NCI-H2171 treated with DMSO at 0.1 percent for 48 hours (cell line): ENCODE measurements at regions not wholly inside any gene's neighbourhood (a gene's known extent, or its start where the extent isn't known, plus 50 kb on each side); places are given as distances from the start of the nearest gene placed in this dataset.

Experiments used
- DNase-seq: peaks from one replicate; lab custom pipeline; 2025; lab: John Stamatoyannopoulos, UW

DNA sequence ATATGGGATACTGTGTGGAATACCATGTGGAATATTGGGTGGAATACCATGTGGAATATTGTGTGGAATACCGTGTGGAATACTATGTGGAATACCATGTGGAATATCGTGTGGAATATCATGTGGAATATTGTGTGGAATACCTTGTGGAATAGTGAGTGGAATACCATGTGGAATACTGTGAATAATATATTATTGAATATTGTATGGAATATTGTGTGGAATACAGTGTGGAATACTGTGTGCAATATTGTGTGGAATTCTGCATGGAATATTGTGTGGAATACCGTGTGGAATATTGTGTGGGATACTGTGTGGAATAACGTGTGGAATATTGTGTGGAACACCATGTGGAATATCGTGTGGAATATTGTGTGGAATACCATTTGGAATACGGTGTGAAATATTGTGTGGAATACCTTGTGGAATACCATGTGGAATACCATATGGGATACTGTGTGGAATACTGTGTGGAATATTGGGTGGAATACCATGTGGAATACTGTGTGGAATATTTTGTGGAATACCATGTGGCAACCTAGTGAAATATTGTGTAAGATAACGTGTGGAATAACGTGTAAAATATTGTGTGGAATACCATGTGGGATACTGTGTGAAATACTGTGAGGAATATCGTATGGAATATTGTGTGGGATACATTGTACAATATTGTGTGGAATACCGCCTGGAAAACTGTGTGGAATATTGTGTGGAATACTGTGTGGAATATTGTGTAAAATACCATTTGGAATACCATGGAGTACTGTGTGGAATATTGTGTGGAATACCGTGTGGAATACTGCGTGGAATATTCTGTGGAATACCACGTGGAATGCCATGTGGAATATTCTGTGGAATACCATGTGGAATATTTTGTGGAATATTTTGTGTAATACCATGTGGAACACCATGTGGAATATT, 133.9 kb upstream of the CHST15 start:
- no peak for DNase-seq

DNA sequence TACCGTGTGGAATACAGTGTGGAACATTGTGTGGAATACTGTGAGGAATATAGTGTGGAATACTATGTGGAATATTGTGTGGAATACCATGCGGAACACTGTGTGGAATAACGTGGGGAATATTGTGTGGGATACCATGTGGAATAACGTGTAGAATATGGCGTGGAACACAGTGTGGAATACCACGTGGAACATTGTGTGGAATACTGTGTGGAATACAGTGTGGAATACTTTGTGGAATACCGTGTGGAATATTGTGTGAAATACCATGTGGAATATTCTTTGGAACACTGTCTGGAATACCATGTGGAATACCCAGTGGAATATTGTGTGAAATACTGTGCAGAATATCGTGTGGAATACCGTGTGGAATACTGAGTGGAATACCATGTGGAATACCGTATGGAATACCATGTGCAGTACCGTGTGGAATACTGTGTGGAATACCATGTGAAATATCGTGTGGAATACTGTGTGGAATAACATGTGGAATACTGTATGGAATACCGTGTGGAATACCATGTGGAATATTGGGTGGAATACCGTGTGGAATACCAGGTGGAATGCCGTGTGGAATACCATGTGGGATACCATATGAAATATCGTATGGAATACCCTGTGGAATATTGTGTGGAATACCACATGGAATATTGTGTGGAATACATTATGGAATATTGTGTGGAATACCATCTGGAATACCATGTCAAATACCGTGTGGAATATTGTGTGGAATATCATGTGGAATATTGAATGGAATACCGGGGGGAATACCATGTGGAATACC, 133.1 kb upstream of the CHST15 start:
- no peak for DNase-seq

DNA sequence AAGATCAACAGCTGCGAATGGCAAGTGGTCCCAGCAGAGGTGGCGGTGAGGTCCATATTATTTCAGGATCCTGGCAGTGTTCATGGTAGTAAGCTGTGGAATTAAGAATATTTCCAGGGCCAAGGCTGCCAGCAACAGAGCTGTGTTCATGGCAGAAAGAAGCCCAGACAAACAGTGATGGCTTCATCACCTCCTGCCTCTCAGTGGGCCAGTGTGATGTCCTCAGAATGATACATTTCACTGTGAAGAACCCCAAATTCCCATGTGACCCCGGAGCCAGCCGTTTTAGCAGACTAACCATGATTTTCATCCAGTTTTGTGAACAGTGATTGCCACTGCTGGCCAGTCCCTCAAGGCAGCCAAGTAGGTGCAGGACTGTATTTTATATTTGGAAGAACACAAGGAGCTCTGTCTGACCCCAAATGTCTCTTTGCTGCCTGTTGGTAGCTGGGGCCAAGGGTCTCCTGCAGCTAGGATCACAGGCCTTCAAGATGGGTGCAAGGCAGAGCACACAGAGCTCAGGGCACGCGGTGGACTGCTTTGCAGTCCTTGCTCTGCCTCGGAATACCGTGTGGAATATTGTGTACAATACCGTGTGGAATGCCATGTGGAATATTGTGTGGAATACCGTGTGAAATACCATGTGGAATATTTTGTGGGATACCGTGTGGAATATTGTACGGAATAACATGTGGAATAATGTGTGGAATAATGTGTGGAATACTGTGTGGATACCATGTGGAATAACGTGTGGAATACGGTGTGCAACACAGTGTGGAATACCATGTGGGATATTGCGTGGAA, 132.3 kb upstream of the CHST15 start:
- DNase-seq = no peak

DNA sequence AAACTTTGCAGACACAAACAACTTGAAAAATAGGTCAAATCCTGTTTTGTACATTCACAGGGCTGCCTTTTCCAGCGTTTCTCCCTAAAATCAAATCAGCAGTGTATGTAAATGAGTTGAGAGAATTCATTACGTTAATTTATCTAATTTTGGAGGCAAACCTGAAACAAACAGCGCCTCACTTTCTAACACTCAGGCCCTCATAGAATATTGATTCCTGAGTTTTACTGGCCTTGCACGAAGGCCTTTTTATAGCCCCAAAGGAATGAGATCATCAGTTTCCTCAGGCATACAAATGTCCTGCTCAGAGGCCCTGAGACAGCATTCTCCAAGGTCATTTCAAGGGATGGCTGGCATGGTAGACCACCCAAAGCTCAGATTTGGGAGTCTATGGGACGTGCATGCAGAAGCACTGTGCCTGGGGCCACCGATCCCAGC, 131.7 kb upstream of the CHST15 start:
- DNase-seq = no peak

DNA sequence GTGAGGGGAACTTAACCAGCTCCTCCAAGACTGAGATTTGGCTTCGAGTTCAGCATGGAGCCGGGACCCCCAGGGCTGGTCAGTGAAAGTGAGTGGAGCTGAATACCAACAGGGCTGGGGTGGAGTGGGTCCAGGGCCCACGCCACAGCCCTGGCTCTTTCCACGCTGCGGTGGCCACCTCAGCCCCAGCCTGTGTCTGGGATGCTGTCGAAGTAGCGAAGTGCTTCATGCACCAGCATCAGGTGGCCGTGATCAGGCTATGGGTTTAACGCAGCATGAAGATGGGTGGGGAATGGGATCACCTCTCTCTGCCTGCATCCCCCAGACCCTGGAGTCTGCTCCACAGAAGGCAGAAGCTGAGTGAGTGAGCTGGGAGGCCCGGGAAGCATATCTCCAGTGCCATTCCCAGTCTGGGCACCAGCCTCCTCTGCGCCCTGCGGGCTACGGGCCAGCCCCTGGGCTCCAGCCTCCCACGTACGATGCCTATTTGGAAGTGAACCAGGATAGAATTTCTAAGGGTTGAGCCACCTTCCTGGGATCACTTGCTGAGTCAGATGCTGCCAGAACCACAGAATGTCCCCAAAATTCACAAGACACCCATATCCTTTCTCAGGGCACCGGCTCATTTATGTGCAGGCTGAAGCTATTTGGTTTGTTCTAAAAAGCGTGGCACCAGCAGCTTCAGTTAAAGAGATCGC, 131.1 kb upstream of the CHST15 start:
- no peak for DNase-seq

DNA sequence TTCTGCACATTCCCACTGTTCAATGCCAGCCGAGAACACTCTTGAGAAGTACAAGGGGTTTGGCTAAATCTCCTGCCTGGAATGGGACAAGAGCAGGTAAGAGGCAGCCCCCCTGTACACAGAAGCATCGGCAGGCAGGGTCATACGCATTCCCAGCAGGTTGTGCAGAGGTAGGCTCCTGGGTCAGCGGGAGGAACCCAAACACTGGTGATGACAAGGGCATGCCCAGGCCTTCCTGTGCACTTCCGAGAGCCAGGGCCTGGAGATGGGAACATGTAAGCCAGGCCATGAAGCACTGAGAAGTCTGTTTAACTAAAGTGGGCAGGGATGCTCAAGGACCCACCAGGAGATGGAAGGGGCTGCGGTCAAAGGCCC, 130.3 kb upstream of the CHST15 start:
- no peak for DNase-seq

DNA sequence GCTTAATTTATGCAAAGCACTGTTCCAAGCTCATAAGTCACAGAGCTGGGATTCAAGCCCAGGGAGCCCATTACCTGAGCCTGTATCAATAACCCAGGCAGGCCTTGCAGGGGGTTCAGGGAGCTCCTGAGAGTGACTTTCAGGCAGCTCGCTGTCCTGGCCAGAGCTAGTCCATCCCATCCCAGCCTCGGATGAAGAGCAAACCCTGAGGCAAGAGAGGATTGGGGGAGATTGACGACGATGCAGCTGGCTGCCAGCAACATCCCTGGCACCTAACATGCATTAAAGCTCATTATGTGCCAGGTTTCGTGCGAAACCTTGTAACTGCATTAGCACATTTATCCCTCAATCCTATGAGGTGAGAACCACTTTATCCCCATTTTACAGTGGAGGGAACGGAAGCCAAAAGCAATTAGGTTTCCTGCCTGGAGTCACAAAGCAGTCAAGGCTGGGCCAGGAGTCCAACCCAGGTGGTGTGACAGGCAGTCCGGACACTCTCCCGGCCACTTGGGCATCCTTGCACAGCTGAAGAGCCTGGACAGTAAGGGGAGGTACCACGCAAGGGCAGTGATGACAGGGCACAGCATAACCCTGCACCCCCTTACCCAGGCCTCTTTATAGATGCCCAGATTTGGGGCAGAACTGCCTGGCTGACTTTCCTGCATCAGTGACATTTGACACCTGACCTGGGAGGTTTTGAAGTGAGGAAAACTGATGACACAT, 129.8 kb upstream of the CHST15 start:
- DNase-seq = no peak

DNA sequence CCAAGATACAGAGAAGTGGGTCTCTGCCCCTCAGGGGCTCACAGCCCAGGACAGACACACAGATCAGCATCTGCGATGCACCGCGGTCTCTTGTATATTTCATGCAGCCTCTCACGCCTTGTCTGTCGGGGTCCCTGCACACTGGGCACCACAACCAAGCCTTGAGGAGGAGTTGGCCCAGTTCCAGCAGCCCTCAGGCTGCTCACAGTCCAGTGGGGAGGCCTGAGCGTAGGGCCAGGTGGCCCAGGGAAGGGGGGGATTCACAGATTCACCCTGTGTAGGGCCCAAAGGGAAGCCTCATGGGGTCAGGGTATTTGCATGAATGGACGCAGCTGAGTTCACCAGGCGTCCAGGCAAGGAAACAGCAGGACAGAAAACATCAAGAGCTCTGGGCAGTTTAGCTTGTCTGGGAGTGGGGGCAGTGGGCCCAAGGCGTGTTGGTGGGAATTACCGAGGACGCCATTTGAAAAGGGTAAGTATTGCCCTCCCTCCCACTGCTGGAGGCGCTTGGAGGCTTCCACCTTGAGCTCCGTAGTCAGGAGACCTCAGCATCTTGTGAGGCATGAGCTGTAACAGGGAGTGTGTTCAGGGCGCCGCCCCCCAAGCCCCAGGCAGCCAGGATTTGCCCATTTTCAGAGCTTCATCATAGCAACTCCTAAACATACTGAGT, 129.1 kb upstream of the CHST15 start:
- DNase-seq = no peak

DNA sequence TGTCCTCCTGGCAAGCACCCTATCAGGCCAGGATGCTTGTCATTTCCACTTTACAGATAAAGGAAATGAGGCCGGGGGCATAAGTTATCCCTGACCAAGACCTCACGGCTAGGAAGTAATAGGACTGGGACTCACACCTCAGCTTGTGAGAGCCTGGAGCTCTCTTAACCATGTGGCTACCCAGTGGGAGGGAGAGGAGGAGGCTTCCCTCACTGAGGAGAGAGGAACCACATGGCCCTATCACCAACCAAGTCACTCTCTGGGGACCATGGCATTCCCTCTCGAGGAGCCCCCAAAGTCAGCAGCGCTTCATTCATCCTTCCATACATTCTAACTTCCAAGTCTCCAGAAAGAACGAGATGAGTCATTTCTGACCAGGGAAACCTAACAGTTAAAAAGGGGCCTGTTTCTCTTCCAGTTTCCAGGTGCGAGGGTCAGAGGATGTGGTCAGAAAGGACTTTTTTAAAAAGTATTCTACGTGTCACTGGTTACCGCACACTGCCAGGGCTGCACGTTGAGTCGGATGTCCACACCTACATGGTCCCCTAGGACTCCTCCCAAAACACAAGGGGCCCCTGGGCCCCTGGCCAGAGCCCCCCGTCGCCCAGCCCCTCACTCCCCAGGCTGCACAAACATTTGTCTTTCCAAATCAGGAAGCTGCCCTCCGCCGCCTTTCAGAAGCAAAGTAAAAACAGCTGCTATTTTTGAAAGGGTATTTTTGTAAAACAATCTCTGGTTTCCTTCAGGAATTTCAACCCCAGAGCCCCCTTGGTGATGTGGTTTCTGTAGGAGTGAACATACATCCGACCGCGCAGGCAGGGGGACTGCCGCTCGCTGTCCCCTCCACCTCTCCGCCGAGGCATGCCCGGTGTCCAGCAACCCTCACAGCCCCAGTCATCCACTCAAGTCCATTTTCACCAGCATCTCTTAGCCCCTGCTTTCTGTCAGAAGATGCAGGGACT, 128.2 kb upstream of the CHST15 start:
- no peak for DNase-seq

DNA sequence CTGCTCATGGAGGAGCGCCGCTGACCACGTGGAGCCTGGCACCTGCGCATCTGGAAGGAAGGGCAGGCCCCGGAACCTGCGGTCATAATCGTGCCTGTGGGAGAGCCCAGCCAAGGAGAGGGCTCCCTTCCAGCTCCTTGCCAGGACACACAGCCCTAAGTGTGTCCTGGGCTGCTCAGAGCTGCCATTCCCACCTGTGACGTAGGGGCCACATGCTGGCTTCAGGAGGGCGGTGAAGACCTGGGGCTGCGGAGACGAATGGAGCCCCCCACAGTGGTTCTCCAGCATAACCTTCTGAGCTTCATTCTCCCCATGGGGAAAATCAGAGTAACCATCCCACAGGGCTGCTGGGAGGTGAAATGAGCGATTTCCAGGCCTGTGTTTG, 127.6 kb upstream of the CHST15 start:
- DNase-seq = no peak

DNA sequence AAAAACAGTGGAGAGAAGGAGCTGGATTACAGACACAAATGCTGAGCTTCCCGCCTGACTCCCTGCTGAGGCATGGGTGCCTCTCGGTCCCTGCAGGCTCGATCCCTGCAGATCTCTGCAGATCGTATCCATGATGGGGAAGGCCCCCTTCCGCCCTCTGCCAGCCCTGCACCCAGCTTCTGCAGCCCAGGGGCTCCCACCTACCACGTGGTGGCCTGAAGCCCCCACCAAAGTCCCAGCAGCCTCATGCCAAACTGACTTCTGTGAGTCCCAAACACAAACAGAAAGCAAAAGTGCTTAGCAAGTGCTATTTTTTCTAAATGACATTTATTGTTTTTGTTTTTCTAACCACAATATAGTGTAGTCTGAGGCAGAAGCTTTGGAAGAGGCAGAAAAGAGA, 127.1 kb upstream of the CHST15 start:
- no peak for DNase-seq

DNA sequence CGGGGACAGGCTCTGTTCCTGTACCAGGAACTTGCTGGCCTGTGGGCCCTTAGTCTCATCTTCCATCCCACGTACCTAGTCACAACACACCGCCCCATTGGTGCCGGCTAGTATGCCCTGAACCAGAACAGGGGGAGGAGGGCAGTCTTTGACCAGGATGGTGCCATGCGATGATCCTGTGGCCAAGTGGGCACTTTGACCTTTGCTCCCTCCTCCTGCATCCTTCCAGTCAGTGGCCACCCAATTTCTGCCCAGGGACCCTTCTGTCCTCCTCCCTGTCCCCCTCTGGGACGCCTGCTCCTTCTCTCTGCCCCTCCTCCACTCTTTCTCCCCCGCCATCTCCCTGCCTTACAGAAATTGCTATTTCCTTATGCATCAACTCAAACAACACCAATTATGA, 126.3 kb upstream of the CHST15 start:
- DNase-seq = no peak

DNA sequence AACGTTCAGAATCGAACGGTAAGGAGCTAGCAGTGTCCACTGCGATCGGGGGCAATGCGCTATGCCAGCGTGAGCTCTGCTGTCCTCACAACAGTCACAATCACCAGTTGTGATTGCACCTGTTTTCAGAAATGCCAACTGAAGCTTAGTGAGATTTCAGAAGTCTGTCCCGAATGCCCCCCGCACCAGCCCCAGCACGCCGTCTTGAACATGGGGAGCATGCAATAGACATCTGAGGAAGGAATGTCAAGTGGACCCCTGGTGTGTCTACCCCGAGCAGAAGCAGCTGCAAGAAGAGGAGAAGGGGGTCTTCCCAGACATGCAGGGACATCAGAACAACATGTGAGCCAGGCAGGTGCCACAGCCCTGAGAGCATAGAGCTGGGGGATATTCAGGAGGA, 125.7 kb upstream of the CHST15 start:
- DNase-seq = no peak

DNA sequence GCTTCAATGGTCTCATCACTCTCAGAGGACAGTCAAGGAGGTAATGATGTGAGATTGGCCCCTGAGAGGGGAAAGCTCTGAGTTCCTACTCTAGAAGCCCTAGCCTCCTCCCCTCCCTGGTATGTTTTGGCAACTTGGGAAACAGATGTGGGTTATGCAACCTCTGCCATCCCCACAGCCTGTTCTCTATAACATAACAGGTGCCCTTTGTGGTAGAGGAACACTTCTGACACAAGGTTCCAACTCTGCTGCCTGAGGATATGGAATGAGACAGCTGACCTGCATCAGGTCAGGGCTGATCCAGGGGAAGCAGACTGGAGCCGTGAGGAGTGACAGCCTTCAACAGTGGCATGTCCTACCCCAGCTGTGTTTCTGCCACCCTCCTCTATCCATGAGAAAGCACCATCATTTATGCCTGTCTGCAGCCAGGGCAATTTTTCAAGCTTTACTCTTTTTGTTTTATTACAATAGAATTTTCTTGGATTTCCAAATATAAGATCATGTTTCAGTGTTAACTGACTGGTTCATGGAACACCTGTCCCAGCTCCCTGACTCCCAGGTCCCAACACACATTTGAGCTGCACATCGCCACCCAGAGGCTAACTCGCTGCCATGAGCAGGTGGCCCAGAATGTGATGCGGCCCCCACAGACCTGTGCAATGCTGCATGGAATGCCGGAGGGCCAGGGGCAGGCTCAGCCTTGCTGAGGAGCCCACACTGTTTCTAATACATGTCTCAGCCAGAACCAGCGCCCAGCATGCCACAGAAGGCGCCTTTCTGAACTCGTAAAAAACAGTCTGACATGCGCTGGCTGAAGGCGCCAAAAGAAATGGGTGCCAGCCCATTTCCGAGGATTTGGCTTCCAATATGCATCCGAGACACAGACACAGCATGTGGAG, 124.8 kb upstream of the CHST15 start:
- DNase-seq = peak; percentile 3

DNA sequence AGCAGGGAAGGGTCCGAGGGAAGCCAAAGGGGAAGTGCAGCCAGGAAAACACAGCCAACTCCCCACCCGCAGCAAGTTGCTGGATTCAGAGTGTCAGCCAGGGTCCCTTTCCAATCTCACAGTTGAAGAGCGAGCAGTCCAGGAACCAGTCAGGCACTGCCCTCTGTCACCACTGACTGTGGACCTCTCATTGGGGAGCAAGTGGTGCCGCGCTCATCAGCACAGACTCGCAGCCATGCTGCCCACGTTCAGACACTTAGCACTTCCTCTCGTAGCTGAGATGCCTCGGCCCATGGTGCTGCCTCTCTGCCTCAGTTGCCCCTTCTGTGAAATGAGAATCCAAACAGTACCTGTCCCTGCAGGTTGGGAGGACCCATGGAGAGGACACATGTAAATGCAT, 123.6 kb upstream of the CHST15 start:
- no peak for DNase-seq

DNA sequence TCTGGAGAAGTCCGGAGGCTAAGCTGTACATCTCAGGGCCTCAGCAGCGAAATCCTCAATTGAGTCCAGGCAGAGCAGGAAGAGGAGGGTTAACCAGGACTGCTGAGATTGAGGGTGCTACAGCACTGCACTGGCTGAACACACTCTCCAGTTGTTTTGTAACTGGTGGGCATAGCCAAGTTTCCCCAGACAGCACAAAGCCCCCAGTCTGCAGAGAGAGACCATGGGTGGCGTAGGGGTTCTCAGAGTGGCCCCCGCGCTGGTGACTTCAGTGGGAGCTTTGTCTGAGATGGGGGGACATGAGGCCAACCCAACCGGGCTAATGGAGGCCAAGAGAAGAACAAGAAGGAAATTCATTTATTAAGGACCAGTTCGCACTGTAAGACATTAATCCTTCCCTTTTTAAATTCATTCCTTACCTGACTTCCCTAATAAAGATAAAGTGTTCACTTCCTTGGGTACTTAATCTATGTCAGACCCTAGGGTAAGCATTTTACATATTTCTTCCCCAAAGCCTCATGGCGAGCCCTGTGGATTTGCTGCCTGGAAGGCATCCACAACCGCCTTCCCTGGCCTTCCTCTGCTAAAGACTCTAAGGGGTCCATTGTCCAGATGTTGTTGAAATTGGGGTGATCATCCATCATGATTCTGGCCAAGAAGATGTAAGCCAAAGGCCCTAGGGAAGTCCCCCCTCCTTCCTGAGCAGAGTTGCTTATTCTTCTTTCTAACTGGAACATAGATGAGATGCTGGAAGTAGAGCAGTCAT, 121.4 kb upstream of the CHST15 start:
- no peak for DNase-seq

DNA sequence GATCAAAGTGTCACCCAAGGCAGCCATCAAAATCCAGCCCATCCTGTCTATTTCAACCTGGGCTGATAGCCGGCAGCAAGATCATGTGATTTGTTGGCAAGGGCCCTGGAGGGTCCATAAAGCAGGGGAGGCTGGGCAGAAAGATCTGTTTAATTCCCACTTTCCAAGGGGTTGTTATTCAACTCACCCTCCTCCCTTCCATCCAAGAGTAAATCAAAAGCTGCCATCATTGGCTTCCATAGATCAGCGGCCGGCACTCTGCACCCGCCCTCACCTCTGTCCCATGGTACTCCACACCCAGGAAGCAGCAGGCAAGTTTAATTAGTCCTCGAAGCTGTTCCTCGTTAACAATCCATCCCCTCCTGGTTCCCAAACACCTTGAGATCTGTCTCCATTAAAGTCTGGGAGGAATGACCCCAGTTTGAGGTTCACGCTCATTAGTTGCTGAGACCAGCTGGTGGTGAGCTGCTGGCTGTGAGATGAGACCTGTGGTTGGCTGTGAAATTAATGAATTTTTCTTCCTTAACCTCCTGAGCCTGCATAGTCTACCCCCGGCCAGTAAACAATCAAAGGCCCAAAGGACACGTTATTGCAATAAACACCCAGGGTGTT, 120.6 kb upstream of the CHST15 start:
- peak; percentile 18 for DNase-seq
